Sigmoid colon (tissue), 6 donors: ENCODE measurements at regions not wholly inside any gene's neighbourhood (a gene's known extent, or its start where the extent isn't known, plus 50 kb on each side); places are given as distances from the start of the nearest gene placed in this dataset.
"Not testable (repeated sequence)": the region's sequence is repeated elsewhere in the genome, so short reads cannot be mapped to it uniquely, and the experiment has no call there.

Experiments used
- DNase-seq: peaks from one replicate; pipeline ENCODE4 v3.0.0-alpha.2; 2019
- H3K27ac ChIP-seq, 4 donors: fragments of 200-600 bp; sonication (generic); one replicate each; pipeline ENCODE4 v1.5.1; 2016 to 2019; ENCODE audit warnings: mild to moderate bottlenecking in 1 of 4
- H3K27me3 ChIP-seq, 3 donors: fragments of 200-600 bp; sonication (generic); one replicate each; pipeline ENCODE4 v1.5.1; 2019; ENCODE audit warnings: mild to moderate bottlenecking in 1 of 3
- H3K36me3 ChIP-seq, 4 donors: fragments of 200-600 bp; sonication (generic); one replicate each; pipeline ENCODE4 v1.5.1; 2016 to 2019
- H3K4me1 ChIP-seq, 4 donors: fragments of 200-600 bp; sonication (generic); one replicate each; pipeline ENCODE4 v1.5.1; 2017 to 2019
- H3K4me3 ChIP-seq, 4 donors: fragments of 200-600 bp; sonication (generic); one replicate each; pipeline ENCODE4 v1.5.1; 2017 to 2019; ENCODE audit warnings: mild to moderate bottlenecking in 2 of 4, moderate library complexity in 1 of 4
- H3K9me3 ChIP-seq, 4 donors: fragments of 200-600 bp in 3 of 4; sonication (generic) in 3 of 4; one replicate each; pipeline versions ENCODE4 v1.5.1 to v1.6.1; 2013 to 2019
- EP300 ChIP-seq, 4 donors: sonication (generic); formaldehyde crosslinking; IDR thresholded peaks; one replicate each; pipeline ENCODE4 v1.6.1; 2017; ENCODE audit warnings: antibody characterized with exemption in 4 of 4
- POLR2A ChIP-seq, 2 donors: fragments of 450-650 bp; IDR thresholded peaks; one replicate each; pipeline ENCODE4 v1.6.1; 2016; ENCODE audit warnings: antibody characterized with exemption in 2 of 2, mild to moderate bottlenecking in 2 of 2, moderate library complexity in 2 of 2
- POLR2AphosphoS5 ChIP-seq, 4 donors: sonication (generic); formaldehyde crosslinking; IDR thresholded peaks; one replicate each; pipeline ENCODE4 v1.6.1; 2017; ENCODE audit warnings: antibody characterized with exemption in 4 of 4
- WGBS, 2 donors: extraction: QIAGEN DNeasy Blood & Tissue Kit; methylation state at CpG; one replicate each; pipeline ENCODE4 v1.1.7; 2013; 5-methylcytosine and 5-hydroxymethylcytosine counted together
- intact Hi-C: fragments of 100-400 bp; cut with DNase I; formaldehyde crosslinking; loops from one replicate; pipeline ENCODE4 v1.15.1; 2023
- TF ChIP-seq, protein P1 (sequence below), 4 experiments: fragments of 450-650 bp in 3 of 4; fragments of 200-600 bp in 1 of 4; IDR thresholded peaks; one replicate each; pipeline ENCODE4 v1.5.1; 2016 to 2019; ENCODE audit warnings: antibody characterized with exemption in 4 of 4, mild to moderate bottlenecking in 3 of 4, moderate library complexity in 2 of 4
- donor health status: healthy with polysubstance abuse.
- donor health status: healthy.

DNA sequence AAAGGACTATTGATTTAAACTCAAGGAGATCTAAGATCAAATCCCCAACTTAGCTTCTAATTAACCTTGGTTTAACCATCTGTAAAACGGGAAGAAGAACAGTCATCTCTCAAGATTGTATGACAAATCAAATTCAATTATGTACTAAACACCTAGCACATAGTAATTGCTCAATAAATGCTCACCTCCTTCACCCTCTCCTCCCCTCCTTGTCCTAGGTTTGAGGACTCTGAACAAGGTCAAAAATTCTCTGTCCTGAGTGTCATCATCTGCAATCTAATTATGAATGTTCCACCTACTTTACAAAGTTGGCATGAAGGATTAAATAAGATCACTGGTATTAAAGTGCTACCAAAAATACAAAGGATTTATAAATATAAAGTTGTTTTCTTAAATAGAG, 320.1 kb upstream of the PPARGC1A start:
- no peak for TF ChIP-seq POLR2AphosphoS5 (IDR thresholded peaks at IDR 0.05)
- TF ChIP-seq EP300 (IDR thresholded peaks at IDR 0.05) = no peak
- TF ChIP-seq, protein P1, sequence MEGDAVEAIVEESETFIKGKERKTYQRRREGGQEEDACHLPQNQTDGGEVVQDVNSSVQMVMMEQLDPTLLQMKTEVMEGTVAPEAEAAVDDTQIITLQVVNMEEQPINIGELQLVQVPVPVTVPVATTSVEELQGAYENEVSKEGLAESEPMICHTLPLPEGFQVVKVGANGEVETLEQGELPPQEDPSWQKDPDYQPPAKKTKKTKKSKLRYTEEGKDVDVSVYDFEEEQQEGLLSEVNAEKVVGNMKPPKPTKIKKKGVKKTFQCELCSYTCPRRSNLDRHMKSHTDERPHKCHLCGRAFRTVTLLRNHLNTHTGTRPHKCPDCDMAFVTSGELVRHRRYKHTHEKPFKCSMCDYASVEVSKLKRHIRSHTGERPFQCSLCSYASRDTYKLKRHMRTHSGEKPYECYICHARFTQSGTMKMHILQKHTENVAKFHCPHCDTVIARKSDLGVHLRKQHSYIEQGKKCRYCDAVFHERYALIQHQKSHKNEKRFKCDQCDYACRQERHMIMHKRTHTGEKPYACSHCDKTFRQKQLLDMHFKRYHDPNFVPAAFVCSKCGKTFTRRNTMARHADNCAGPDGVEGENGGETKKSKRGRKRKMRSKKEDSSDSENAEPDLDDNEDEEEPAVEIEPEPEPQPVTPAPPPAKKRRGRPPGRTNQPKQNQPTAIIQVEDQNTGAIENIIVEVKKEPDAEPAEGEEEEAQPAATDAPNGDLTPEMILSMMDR (IDR thresholded peaks at IDR 0.05) = no peak
- no peak for TF ChIP-seq POLR2A (IDR thresholded peaks at IDR 0.05)
- no peaks in the 10 kb centered on the region for H3K4me1 ChIP-seq
- no peak for DNase-seq
- H3K36me3 ChIP-seq = no peaks in the 10 kb centered on the region
- H3K27ac ChIP-seq = no peak overlapping the region
- 35 to 73% methylated on average over 1 of the region's 1 CpG for WGBS, 2 donors
- H3K4me3 ChIP-seq = no peak overlapping the region
- no peaks in the 10 kb centered on the region for H3K9me3 ChIP-seq
- no peaks in the 10 kb centered on the region for H3K27me3 ChIP-seq
- intact Hi-C loops = no loop called here

DNA sequence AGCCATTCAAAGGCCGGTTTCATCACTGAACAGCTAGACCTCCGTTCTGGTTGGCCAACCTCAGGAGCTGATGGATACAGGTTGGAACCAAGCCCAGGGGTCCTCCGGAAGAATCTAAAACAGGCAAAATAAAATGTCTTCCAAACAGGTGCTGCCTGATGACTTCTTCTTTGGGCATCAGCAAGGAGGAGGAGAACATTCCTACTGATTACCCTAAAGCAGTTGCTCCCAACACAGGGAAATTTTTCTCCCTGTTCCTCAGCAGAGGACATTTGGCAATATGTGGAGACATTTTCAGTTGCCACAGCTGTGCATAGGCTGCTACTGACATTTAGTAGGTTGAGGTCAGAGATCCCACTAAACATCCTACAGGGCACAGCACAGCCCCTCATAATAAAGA, 319.3 kb upstream of the PPARGC1A start:
- no peak for TF ChIP-seq POLR2A (IDR thresholded peaks at IDR 0.05)
- H3K4me3 ChIP-seq = no peak overlapping the region
- no peaks in the 10 kb centered on the region for H3K9me3 ChIP-seq
- H3K4me1 ChIP-seq = no peaks in the 10 kb centered on the region
- 95 to 97% methylated on average over 3 of the region's 3 CpGs for WGBS, 2 donors
- DNase-seq = no peak
- intact Hi-C loops = no loop called here
- H3K27ac ChIP-seq = no peak overlapping the region
- H3K27me3 ChIP-seq = no peaks in the 10 kb centered on the region
- H3K36me3 ChIP-seq = no peaks in the 10 kb centered on the region

DNA sequence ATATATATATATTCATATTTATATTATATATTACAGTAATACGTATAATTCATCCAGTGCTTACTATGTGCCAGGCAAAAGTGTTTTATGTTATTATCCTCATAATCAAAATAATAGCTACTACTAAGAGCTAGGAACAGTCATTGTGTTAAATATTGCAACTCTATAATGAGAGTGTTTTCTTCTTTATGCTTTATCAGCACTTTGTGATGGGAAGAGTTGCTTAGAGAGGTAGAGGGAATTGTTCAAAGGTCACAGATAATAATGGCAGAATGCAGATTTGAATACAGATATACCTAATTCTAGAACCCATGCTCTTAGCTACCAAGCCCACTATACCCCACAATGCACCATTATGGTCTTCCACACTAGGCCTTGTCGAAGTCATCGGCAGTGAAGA, 318.8 kb upstream of the PPARGC1A start:
- H3K36me3 ChIP-seq = no peaks in the 10 kb centered on the region
- H3K27ac ChIP-seq = no peak overlapping the region
- no peaks in the 10 kb centered on the region for H3K4me1 ChIP-seq
- H3K4me3 ChIP-seq = no peak overlapping the region
- no peak for TF ChIP-seq EP300 (IDR thresholded peaks at IDR 0.05)
- no peak for TF ChIP-seq POLR2A (IDR thresholded peaks at IDR 0.05)
- TF ChIP-seq POLR2AphosphoS5 (IDR thresholded peaks at IDR 0.05) = no peak
- TF ChIP-seq, protein P1 (IDR thresholded peaks at IDR 0.05) = no peak
- no peaks in the 10 kb centered on the region for H3K27me3 ChIP-seq
- 97 to 98% methylated on average over 3 of the region's 3 CpGs for WGBS, 2 donors
- no peaks in the 10 kb centered on the region for H3K9me3 ChIP-seq
- intact Hi-C loops = no loop called here
- DNase-seq = no peak

DNA sequence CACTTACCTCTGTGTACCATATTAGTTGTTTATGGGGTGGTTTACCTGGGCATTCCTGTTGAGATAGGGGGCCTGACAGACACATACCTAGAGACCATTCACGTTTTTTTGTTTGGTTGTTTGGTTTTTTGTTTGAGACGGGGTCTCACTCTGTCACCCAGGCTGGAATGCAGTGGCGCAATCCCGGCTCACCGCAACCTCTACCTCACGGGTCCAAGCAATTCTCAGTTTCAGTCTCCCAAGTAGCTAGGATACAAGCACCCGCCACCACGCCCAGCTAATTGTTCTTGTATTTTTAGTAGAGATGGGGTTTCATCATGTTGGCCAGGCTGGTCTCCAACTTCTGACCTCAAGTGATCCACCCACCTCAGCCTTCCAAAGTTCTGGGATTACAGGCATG, 314.9 kb upstream of the PPARGC1A start:
- H3K4me1 ChIP-seq, H3K27ac ChIP-seq, H3K36me3 ChIP-seq, intact Hi-C loops, H3K4me3 ChIP-seq, H3K27me3 ChIP-seq, H3K9me3 ChIP-seq, DNase-seq: not testable (repeated sequence)
- 81 to 82% methylated on average over 8 of the region's 8 CpGs for WGBS, 2 donors

DNA sequence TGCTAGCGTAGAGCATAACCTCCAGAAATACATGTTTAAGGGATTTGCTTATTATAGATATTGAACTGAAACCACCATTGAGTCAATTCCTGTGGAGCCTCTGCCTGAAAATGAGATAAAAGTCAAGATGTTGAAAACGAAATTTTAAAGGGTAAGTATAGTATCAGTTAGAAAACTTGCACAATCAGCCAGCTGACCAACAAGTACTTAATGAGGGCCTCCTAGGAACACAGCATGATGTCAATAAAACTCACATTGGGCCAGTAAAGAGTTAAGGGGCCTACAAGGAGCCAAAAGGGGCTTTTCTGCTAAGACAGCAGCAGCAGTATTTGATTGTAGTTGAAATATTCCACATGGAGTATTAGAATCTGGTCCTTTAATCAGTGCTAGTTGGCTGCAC, 314.1 kb upstream of the PPARGC1A start:
- intact Hi-C loops = no loop called here
- no peak for DNase-seq
- no peaks in the 10 kb centered on the region for H3K27me3 ChIP-seq
- no peak overlapping the region for H3K27ac ChIP-seq
- WGBS, 2 donors = 58 to 65% methylated on average over 2 of the region's 2 CpGs
- H3K9me3 ChIP-seq = no peaks in the 10 kb centered on the region
- H3K4me3 ChIP-seq = no peak overlapping the region
- H3K4me1 ChIP-seq = no peaks in the 10 kb centered on the region
- H3K36me3 ChIP-seq = no peaks in the 10 kb centered on the region
- no peak for TF ChIP-seq EP300 (IDR thresholded peaks at IDR 0.05)
- no peak for TF ChIP-seq POLR2AphosphoS5 (IDR thresholded peaks at IDR 0.05)
- TF ChIP-seq, protein P1 (IDR thresholded peaks at IDR 0.05) = no peak
- TF ChIP-seq POLR2A (IDR thresholded peaks at IDR 0.05) = no peak

DNA sequence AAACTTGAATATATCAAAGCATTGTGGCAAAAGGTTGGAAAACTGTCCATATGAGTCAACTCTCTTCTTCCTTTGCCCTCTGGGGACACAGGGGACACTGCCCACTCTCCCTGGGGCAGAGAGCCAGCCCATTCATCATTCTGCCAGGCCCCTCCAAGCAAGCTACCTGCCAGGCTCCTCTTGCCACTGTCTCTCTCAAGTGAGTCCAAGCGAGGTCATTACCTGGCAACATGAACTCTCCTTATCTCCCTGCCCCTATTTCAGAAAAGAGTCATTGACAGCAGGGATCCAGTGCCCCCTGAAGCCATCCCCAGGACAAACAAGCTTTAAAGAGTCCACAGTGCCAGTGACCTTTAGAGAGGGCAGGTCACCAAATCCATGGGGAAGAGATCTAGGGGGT, 312.7 kb upstream of the PPARGC1A start:
- TF ChIP-seq, protein P1 (IDR thresholded peaks at IDR 0.05) = no peak
- TF ChIP-seq EP300 (IDR thresholded peaks at IDR 0.05) = no peak
- no peak for TF ChIP-seq POLR2A (IDR thresholded peaks at IDR 0.05)
- no peak for TF ChIP-seq POLR2AphosphoS5 (IDR thresholded peaks at IDR 0.05)
- Histone ChIP-seq H3K27me3 (no peaks in the 10 kb centered on the region), H3K9me3 (no peaks in the 10 kb centered on the region), H3K27ac (no peak overlapping the region), H3K4me1 (no peaks in the 10 kb centered on the region), H3K4me3 (no peak overlapping the region), H3K36me3 (no peaks in the 10 kb centered on the region)
- intact Hi-C loops = no loop called here
- no peak for DNase-seq
- 86 to 98% methylated on average over 1 of the region's 1 CpG for WGBS, 2 donors
